ENCODE measurements at regions not wholly inside any gene's neighbourhood (a gene's known extent, or its start where the extent isn't known, plus 50 kb on each side); places are given as distances from the start of the nearest gene placed in this dataset.

GRCh38 chr19:56949626-56950025, 109.1 kb upstream of the PEG3 start:
- no peaks in the 10 kb centered on the region for H3K27me3 ChIP-seq (replicated peaks in 1 of 4; ENCODE audit: control insufficient read depth in 3 of 4, extremely low read depth in 1 of 4, insufficient read depth in 3 of 4, low read length in 3 of 4)
- no peaks in the 10 kb centered on the region for H4K20me1 ChIP-seq (replicated peaks in 1 of 2; ENCODE audit: control insufficient read depth in 1 of 2, insufficient read depth in 2 of 2, low read length in 2 of 2)
- H3K4ac ChIP-seq (replicated peaks; ENCODE audit: insufficient read length, low read depth, low read length), result no peak overlapping the region
- no peak overlapping the region for H3K9ac ChIP-seq (replicated peaks in 1 of 4; ENCODE audit: extremely low read depth in 1 of 4, low read depth in 3 of 4, low read length in 3 of 4)
- no peaks in the 10 kb centered on the region for H3K79me1 ChIP-seq (ENCODE audit: low read depth, low read length)
- no peak for TF ChIP-seq ATF3 (IDR thresholded peaks at IDR 0.05; ENCODE audit: insufficient read depth, low read depth, low read length)
- no peak for TF ChIP-seq POLR2A (IDR thresholded peaks at IDR 0.05; ENCODE audit: control extremely low read depth in 1 of 2, low read depth in 2 of 2, low read length in 2 of 2)
- TF ChIP-seq CHD1 (IDR thresholded peaks at IDR 0.05; ENCODE audit: low read depth, low read length), result no peak
- TF ChIP-seq ZNF274 (IDR thresholded peaks at IDR 0.05; ENCODE audit: borderline replicate concordance, extremely low read depth, low read length), result no peak
- no peak overlapping the region for H2BK120ac ChIP-seq (replicated peaks; ENCODE audit: low read depth, low read length)
- no peak for DNase-seq (ENCODE audit: low read depth in 1 of 2, low spot score in 2 of 2)
- H3K14ac ChIP-seq (ENCODE audit: insufficient read length), result no peak overlapping the region
- H2AFZ ChIP-seq (ENCODE audit: low read length), result no peak overlapping the region
- H3K27ac ChIP-seq (ENCODE audit: low read depth, low read length), result no peak overlapping the region
- no peak overlapping the region for H3K56ac ChIP-seq (replicated peaks; ENCODE audit: insufficient read length, low read depth, low read length)
- peaks cover 3% of the 10 kb centered on the region; the same call in 1 of the 2 replicates for H3K23me2 ChIP-seq (ENCODE audit: low read depth, low read length)
- H3K36me3 ChIP-seq (ENCODE audit: control insufficient read depth in 2 of 4, insufficient read depth in 4 of 4, low read length in 3 of 4), result no peaks in the 10 kb centered on the region
- no peak overlapping the region for H2BK5ac ChIP-seq (ENCODE audit: low read depth, low read length)
- H3K23ac ChIP-seq (ENCODE audit: insufficient read length), result no peak overlapping the region
- 83% methylated on average over 9 of the region's 9 CpGs; no CpG with 5 or more reads in 1 of the 2 experiments for WGBS, 2 experiments (ENCODE audit: extremely low coverage in 1 of 2, insufficient coverage in 1 of 2, insufficient read length in 1 of 2, insufficient replicate concordance in 2 of 2, low coverage in 1 of 2, low lambda C conversion rate in 2 of 2, missing lambda C conversion rate in 1 of 2)
- H4K5ac ChIP-seq (ENCODE audit: insufficient read length, low read depth, low read length), result no peak overlapping the region
- CTCF ChIA-PET (ENCODE audit: partially characterized antibody), result interaction anchor here (0.6 kb wide), 1 partner anchor 182 kb away, joined by 3 read pairs; no protein-coding TSS in a partner anchor
- H2BK15ac ChIP-seq (ENCODE audit: low read length), result no peak overlapping the region
- H2BK12ac ChIP-seq (ENCODE audit: low read depth, low read length), result no peak overlapping the region
- no peak overlapping the region for H3K4me2 ChIP-seq (ENCODE audit: insufficient read depth in 1 of 2, low read depth in 2 of 2, low read length in 2 of 2)
- H2AK5ac ChIP-seq (ENCODE audit: low read depth, low read length), result no peak overlapping the region
- H3K18ac ChIP-seq (ENCODE audit: extremely low read depth, low read length), result no peak overlapping the region
- H4K91ac ChIP-seq (replicated peaks; ENCODE audit: insufficient read length, low read length), result no peak overlapping the region
- no peak overlapping the region for H3K4me3 ChIP-seq (ENCODE audit: extremely low read depth in 1 of 4, insufficient read depth in 2 of 4, low read depth in 3 of 4, low read length in 4 of 4)
- POLR2A ChIA-PET (ENCODE audit: partially characterized antibody), result no interaction called here
- FAIRE-seq, result no peak
- peaks cover 64 to 82% of the 10 kb centered on the region in 2 experiments for H3K9me3 ChIP-seq (ENCODE audit: insufficient read depth in 2 of 2, low read depth in 1 of 2, low read length in 1 of 2)
- H4K8ac ChIP-seq (ENCODE audit: extremely low read depth, insufficient read depth, low read length), result no peak overlapping the region
- no peak overlapping the region for H2BK20ac ChIP-seq (ENCODE audit: low read length)
- no peaks in the 10 kb centered on the region for H3K79me2 ChIP-seq (ENCODE audit: control insufficient read depth in 1 of 2, insufficient read depth in 2 of 2, low read length in 2 of 2)
- no peaks in the 10 kb centered on the region for H3K4me1 ChIP-seq (replicated peaks in 1 of 4; ENCODE audit: control insufficient read depth in 3 of 4, insufficient read depth in 4 of 4, low read length in 3 of 4)
